ENCODE measurements at regions not wholly inside any gene's neighbourhood (a gene's known extent, or its start where the extent isn't known, plus 50 kb on each side); places are given as distances from the start of the nearest gene placed in this dataset.

- 45 to 50% (median 47%) methylated on average over 4 of the region's 4 CpGs for WGBS, 5 donors
- TF ChIP-seq CTCF (IDR thresholded peaks at IDR 0.05): no peak
- Histone ChIP-seq H3K9me3 (no peaks in the 10 kb centered on the region), H3K4me1 (no peaks in the 10 kb centered on the region), H3K27me3 (no peaks in the 10 kb centered on the region), H3K36me3 (no peaks in the 10 kb centered on the region), H3K4me3 (no peak overlapping the region), H3K27ac (no peak overlapping the region)
- intact Hi-C loops (cut with DNase I; ENCODE audit: low total_unique reads): no loop called here
- no peak for DNase-seq
These were observed 854.2 kb downstream of the CENPC start for GRCh38 chr4:66691101-66691500.

- Histone ChIP-seq H3K36me3 (no peaks in the 10 kb centered on the region), H3K9me3 (no peaks in the 10 kb centered on the region), H3K27me3 (no peaks in the 10 kb centered on the region), H3K4me1 (no peaks in the 10 kb centered on the region), H3K4me3 (no peak overlapping the region), H3K27ac (no peak overlapping the region)
- WGBS, 5 donors: 23 to 42% (median 31%) methylated on average over 3 of the region's 3 CpGs
- DNase-seq: peak in 1 of 2 donors; percentile 36
- TF ChIP-seq POLR2A (IDR thresholded peaks at IDR 0.05) (no peak), CTCF (IDR thresholded peaks at IDR 0.05) (no peak), EP300 (IDR thresholded peaks at IDR 0.05) (no peak)
- intact Hi-C loops (cut with DNase I; ENCODE audit: low total_unique reads): no loop called here
These were observed 856.6 kb downstream of the CENPC start for GRCh38 chr4:66688674-66689073.

- Histone ChIP-seq H3K27me3 (no peaks in the 10 kb centered on the region), H3K4me3 (no peak overlapping the region), H3K9me3 (no peaks in the 10 kb centered on the region), H3K27ac (no peak overlapping the region), H3K36me3 (no peaks in the 10 kb centered on the region), H3K4me1 (no peaks in the 10 kb centered on the region)
- intact Hi-C loops (cut with DNase I; ENCODE audit: low total_unique reads): no loop called here
- 30 to 69% (median 42%) methylated on average over 2 of the region's 2 CpGs for WGBS, 5 donors
- DNase-seq: no peak
- TF ChIP-seq POLR2A (IDR thresholded peaks at IDR 0.05): no peak
- no peak for TF ChIP-seq POLR2AphosphoS5 (IDR thresholded peaks at IDR 0.05)
- TF ChIP-seq CTCF (IDR thresholded peaks at IDR 0.05): no peak
- no peak for TF ChIP-seq EP300 (IDR thresholded peaks at IDR 0.05)
These were observed 857.8 kb downstream of the CENPC start for GRCh38 chr4:66687459-66687858.

- intact Hi-C loops (cut with DNase I; ENCODE audit: low total_unique reads): no loop called here
- no peaks in the 10 kb centered on the region for H3K27me3 ChIP-seq
These were observed 863.3 kb downstream of the CENPC start for GRCh38 chr4:66681962-66682361.

More at GRCh38 chr4:66681962-66682361, 863.3 kb downstream of the CENPC start:
- Histone ChIP-seq H3K4me1 (no peaks in the 10 kb centered on the region), H3K9me3 (no peaks in the 10 kb centered on the region), H3K27ac (no peak overlapping the region), H3K4me3 (no peak overlapping the region), H3K36me3 (no peaks in the 10 kb centered on the region)
- peak in 1 of 2 donors; percentile 2 for DNase-seq
- no peak for TF ChIP-seq POLR2AphosphoS5 (IDR thresholded peaks at IDR 0.05)
- TF ChIP-seq EP300 (IDR thresholded peaks at IDR 0.05): no peak
- TF ChIP-seq CTCF (IDR thresholded peaks at IDR 0.05): no peak
- no peak for TF ChIP-seq POLR2A (IDR thresholded peaks at IDR 0.05)
